Fibroblast of skin of right quadriceps (primary cell): ENCODE measurements at regions not wholly inside any gene's neighbourhood (a gene's known extent, or its start where the extent isn't known, plus 50 kb on each side); places are given as distances from the start of the nearest gene placed in this dataset.
A peak's percentile ranks its signal among the peaks of the same experiment; 100 is the strongest.

Source experiments
- DNase-seq: peaks from one replicate; pipeline ENCODE4 v3.0.0-alpha.2; 2013

DNA sequence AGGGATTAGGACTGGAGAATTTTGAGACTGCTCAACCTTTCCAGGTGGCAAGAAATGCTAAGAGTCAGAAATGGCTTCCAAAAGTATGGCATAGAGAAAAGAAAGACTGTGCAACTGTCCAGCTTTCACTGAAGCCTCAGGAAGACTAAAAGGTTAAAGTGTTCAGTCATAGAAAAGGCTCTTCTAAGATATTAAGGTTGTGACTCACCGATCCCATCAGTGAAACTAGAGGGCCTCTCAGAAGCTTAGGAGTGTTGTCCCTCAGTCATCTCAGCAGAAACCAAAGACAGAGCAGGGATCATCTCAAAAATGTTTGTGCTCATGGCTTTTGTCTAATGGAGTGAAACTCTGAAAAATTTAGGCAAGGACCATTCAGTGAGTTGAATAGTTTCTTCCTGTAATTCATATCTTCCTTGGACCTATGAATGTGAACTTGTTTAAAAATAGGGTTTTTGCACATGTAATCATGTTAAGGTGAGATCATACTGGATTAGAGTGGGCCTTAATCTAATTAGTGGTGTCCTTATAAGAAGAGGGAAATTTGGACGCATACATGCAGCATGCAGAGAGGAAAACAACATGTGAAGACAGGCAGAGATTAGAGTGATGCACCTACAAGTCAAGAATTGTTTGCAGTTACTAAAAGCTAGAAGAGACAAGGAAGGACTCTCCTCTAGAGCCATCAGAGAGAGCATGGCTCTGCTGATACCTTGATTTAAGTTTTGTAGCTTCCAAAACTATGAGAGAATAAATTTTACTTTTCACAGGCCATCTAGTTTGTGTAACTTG lies 71.3 kb downstream of the RPE65 start:
- peak; percentile 50 for DNase-seq

DNA sequence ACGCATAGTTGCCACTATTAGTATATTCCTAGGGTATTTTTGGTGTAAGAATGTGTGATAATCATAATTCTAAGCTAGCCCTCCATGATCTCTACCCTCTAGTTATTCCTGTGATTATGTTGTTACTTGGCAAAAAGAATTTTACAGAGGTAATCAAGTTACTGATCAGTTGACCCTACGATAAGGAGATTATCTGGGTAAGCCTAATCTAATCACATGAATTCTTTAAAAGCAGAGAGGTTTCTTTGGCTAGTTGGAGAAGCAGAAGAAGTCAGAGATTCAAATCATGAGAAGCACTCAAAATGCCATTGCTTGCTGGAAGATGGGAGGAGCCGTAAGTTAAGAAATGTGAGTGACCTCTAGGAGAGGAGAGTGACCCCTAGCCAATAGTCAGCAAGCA lies 72.7 kb downstream of the RPE65 start:
- no peak for DNase-seq

GRCh38 chr1:68376441-68376840 lies 73.3 kb downstream of the RPE65 start:
- no peak for DNase-seq

DNA sequence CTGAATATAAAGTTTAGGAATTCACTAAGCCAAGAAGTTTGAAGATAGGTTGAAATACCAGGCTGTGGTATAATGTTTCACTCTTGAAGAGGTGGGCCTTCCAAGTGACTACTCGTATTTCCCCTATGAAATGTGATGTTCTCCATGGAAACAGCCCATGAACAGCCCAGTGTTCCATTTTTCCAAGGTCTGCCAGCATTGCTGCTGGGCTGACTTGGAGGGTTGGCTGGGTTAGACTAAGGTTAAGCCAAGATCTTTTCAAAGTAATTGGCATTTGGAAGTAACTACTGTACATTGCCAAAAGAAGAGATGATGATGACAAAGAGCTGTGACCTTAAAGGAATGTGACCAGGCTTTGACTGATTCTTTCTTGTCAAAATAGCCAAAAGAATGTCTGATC lies 73.8 kb downstream of the RPE65 start:
- no peak for DNase-seq

- DNase-seq = no peak
Observed at GRCh38 chr1:68373173-68373572, 76.6 kb downstream of the RPE65 start.

DNA sequence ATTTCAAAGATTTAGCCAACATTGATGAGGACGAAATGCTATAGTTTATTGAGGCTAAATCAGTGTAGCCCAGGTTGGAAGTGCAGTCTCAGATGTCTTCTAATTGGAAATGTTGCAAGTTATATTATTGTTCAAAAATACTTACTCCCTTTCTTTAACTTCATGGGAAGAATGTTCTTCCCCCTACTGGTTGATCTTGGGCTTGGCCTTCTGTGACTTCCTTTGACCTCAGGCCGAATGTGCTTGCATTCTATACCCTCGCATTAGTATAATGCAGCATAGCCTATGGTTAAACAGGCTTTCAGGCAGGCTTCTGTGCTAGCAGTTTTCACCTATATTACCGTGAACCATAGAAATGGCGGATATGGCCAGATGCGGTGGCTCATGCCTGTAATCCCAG lies 77.3 kb downstream of the RPE65 start:
- DNase-seq = no peak

DNA sequence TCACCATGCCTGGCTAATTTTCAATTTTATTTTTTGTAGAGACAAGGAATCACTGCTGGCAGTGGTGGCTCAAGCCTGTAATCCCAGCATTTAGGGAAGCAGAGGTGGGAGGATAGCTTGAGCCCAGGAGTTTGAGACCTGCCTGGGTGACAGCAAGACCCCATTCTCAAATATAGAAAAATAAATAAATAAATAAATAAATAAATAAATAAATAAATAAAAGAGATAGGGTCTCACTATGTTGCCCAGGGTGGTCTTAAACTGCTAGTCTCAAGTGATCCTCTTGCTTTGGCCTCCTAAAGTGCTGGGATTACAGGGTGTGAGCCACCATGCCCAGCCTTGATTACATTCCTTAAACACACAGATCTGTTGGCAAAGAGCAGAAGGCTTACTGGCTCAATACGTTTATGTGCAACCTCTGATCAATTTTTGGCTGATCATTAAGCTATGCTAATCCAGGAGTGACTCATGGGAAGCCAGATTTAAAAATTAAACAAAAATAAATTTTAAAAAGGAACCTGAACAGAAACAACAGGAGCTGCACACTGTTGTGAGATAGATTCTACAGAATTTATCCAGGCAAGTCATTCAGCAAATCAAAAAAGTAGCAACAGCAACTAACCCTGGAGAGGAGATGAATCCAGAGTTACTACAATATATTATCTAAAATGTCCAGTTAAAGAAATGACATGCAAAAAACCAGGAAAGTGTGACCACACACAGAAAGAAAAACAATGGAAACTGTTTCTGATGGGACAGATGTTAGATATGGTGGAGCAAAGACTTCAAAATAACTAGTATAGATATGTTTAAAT lies 79.4 kb downstream of the RPE65 start:
- no peak for DNase-seq

DNA sequence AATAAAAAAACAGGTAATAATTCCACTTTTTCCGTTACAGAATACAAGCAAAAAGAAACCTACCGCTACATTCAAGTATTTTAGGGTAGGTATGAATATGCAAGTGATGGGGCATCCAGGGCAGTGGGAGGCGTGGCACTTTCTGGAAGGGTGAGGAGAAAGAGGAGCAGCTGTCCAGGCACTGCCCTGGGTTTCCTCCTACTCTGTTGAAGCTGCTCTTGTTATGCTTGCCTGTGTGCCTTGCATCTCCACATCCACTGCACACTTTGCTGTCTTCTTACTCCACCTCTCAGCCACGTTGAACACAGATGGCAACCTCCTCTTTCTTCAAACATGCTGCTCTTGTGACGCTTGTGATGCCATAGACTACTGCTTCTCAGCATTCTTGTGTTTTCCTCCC lies 83.2 kb downstream of the RPE65 start:
- DNase-seq = no peak

GRCh38 chr1:68365709-68366382 lies 83.9 kb downstream of the RPE65 start:
- no peak for DNase-seq

DNA sequence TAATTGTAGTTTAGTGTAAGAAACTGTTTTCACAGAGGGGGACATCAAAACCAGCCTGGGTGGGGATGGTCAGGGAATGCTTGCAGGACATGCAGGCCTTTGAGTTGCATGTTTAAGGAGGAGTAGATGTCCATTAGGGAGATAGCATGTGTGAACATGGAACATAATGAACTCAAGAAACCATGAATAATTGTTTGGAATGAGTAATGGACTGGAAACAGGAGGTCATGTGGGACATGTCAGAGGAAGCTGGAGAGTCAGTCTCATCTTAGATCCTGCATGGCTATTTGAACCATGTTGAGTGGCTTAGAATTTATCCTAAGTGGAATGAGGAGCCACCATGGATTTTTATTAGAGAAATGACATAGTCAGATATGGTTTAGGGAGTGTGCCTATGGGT lies 86.4 kb downstream of the RPE65 start:
- no peak for DNase-seq

GRCh38 chr1:68361346-68361910 lies 88.3 kb downstream of the RPE65 start:
- DNase-seq = no peak

GRCh38 chr1:68359045-68359444 lies 90.7 kb downstream of the RPE65 start:
- no peak for DNase-seq

GRCh38 chr1:68358439-68358838 lies 91.3 kb downstream of the RPE65 start:
- DNase-seq = no peak

DNA sequence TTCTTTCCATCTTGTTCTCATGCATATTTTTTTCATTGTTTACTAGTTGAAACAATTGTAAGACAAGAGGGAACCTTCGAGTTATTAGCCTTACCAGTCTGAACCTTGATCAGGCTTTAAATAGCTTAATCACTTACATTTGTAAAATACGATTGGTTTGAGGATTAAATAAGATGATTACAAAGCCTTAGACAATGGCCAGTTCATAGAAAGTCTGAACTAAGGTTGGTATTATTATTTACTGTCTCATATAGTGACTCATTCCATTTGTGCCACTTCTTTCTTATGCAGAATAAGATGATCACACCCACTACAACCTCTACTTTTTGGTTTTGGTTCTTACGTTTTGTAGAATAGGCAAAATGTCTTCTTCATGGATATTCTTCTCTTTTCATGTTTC lies 94.1 kb downstream of the RPE65 start:
- DNase-seq = no peak

DNA sequence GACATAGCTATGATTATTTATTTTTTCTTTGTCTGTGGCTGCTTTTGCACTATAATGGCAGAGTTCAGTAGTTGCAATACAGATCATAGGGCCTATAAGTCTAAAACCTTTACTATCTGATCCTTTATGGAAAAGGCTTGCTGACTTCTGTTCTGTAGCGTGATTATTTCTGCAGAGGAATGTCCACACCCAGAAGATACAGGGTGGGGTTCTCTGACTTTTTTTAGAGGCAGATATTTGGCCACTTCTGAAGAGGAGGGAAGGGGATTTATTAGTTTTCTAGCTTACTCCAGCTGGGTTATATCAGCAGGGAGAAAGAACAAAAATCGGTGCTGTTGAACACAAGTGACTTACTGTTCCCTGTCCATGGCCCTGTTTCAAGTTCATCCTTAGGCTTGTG lies 97.6 kb downstream of the RPE65 start:
- no peak for DNase-seq

GRCh38 chr1:68347415-68347814 lies 102.3 kb downstream of the RPE65 start:
- DNase-seq = no peak

GRCh38 chr1:68346188-68346808 lies 103.5 kb downstream of the RPE65 start:
- DNase-seq = peak; percentile 30

- no peak for DNase-seq
Observed at GRCh38 chr1:68344208-68344607, 105.5 kb downstream of the RPE65 start.

- DNase-seq = no peak
Observed at GRCh38 chr1:68340951-68341350, 108.6 kb upstream of the WLS start.

DNA sequence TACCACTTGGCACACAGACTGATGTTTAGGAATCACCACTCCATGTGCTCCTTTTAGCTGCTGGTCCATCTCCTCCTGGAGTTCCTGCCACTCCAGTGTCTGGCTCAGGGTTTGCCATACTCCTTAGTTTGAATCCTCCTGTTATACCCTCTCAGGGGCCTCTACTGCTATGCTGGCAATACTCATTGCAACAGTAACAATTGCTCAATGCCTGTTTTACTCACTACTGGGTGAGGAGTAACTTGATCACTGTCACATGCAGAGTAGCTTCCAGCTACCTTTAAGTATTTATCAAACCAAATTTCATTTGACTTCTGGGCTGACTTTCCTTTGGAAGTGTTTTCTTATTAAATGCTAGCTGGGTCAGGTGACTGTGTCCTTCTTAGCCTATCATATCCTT lies 107.2 kb upstream of the WLS start:
- DNase-seq = peak; percentile 35

- DNase-seq = no peak
Observed at GRCh38 chr1:68338081-68338480, 105.8 kb upstream of the WLS start.

GRCh38 chr1:68332041-68332440 lies 99.7 kb upstream of the WLS start:
- DNase-seq = peak; percentile 32
